Urinary bladder (tissue), 3 donors: ENCODE measurements at regions not wholly inside any gene's neighbourhood (a gene's known extent, or its start where the extent isn't known, plus 50 kb on each side); places are given as distances from the start of the nearest gene placed in this dataset.

ENCODE experiments used
- DNase-seq: peaks from one replicate; pipeline ENCODE4 v3.0.0-alpha.2; 2015; ENCODE audit errors: extremely low spot score
- H3K27ac ChIP-seq: one replicate; pipeline ENCODE4 v1.5.1; 2013; ENCODE audit warnings: low read depth, mild to moderate bottlenecking, moderate library complexity
- H3K36me3 ChIP-seq: one replicate; pipeline ENCODE4 v1.6.1; 2013; ENCODE audit warnings: mild to moderate bottlenecking, moderate library complexity; ENCODE audit not compliant: insufficient read depth
- H3K4me1 ChIP-seq: one replicate; pipeline ENCODE4 v1.6.1; 2013; ENCODE audit warnings: mild to moderate bottlenecking, moderate library complexity; ENCODE audit not compliant: insufficient read depth
- H3K4me3 ChIP-seq: one replicate; pipeline ENCODE4 v1.5.1; 2013; ENCODE audit warnings: low read depth, low read length
- WGBS: extraction: QIAGEN DNeasy Blood & Tissue Kit; methylation state at CpG from one replicate; pipeline ENCODE4 v1.1.7; 2013; 5-methylcytosine and 5-hydroxymethylcytosine counted together
- donor health status: healthy with polysubstance abuse.
- donor health status: healthy.

DNA sequence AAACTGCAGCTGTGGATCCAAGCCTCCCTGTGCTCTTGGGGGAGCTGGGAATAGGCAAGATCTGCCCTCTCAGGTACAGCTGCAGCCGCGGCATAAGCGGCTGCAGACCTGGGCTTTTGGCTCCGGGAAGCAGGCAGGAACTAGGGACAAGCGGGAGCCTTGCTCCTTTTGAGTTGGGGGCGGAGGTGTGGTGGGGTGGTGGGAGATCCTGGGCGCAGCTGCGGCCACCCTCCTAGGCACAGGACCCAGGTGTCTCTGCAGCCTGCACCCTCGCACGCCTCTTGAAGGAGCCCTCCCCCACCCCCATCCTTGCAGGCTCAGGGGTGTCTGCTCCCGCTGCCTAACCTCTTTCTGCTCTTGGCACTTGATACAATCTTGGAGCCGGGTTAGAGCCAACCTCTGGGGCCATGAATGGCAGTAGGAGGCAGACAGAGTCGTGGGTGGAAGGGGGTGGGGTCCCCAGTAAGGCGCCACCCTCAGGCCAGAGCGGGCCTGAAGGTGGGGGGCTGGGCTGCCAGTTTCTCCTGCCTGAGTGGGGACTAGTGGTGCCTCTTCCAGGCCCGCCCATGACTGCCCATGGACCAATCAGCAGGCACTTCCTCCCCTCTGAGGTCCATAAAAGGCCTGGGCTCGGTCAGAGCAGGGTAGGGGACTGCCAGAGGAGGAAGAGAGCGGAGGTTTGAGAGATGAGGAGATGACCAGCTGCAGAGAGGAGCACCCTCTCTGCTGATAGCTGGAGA, 267.6 kb upstream of the TNC start:
- no peak for DNase-seq
- Histone ChIP-seq H3K4me3 (no peak overlapping the region), H3K4me1 (no peaks in the 10 kb centered on the region), H3K36me3 (no peaks in the 10 kb centered on the region), H3K27ac (no peak overlapping the region)
- WGBS = 90% methylated on average over 18 of the region's 18 CpGs

- no peak for DNase-seq
- Histone ChIP-seq H3K36me3 (no peaks in the 10 kb centered on the region), H3K27ac (no peak overlapping the region), H3K4me1 (no peaks in the 10 kb centered on the region), H3K4me3 (no peak overlapping the region)
- 17% methylated on average over 2 of the region's 2 CpGs for WGBS
Measured at GRCh38 chr9:115386963-115387770, 269.2 kb upstream of the TNC start.

- 84% methylated on average over 4 of the region's 4 CpGs for WGBS
- Histone ChIP-seq H3K36me3 (no peaks in the 10 kb centered on the region), H3K4me3 (no peak overlapping the region), H3K27ac (no peak overlapping the region), H3K4me1 (no peaks in the 10 kb centered on the region)
- peak; percentile 29 for DNase-seq
Measured at GRCh38 chr9:115391168-115391825, 273.3 kb upstream of the TNC start.

DNA sequence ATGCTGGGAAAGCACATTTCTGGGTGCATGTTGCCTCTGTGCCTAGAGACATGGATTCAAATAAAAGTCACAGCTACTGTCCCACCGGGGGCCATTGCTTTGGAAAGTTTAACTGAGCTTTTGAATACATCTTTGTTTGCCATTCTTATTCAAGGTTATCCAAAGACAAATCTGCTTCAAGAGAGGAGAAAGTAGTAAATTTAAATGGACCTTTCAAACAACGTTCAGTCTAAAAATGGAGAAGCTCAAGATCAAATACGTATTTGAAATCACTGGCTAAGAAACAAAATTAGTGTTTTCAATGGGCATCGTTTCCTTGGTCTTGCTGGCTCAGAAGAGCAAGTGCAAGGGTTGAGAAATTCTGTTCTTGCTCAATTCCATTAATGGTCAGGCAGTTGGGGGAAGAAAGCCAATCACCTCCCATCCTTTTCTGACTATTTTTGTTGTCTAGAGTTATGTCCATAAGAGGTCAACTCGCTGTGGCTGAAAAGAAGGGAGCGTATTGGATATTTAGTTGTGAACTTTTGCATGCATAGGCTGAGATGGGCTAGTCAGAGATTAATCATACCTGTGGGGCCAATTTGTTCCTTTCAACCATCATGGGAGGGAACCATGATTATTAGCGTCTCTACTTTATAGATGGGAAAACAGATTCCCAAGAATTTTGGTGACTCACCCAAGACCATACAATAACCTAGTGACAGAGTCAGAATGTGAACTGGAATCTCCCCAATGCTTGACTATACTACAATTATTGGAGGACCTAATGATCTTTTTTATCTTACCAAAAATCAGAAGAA, 276.2 kb upstream of the TNC start:
- no peak overlapping the region for H3K27ac ChIP-seq
- H3K4me3 ChIP-seq = no peak overlapping the region
- DNase-seq = no peak
- no peaks in the 10 kb centered on the region for H3K36me3 ChIP-seq
- H3K4me1 ChIP-seq = no peaks in the 10 kb centered on the region
- 86% methylated on average over 7 of the region's 7 CpGs for WGBS

DNA sequence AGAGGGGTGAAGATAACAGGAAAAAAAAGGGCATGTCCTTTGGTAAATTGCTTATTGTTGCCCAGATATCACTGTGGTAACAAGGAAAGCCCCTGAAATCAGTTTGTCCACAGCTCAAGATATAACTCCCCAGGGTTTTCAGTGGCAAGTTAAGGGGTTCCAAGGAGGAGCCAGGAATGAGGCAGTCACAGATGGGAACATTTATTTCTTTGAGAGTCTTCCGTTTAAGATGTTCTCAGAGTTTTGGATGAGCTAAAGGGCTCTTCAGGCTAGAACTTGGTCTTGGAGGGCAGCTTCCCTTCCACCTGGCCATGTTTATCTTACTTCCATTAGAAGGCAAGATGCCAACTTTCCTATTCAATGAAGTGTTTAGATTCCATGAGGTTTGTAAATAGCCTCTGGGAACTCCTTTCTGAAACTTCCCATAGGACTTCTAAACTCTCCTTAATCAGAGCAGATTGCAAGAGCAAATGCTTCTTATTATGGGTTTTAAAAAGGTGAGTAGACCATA, 277.6 kb upstream of the TNC start:
- no peaks in the 10 kb centered on the region for H3K36me3 ChIP-seq
- WGBS = 56% methylated on average over 1 of the region's 1 CpG
- no peaks in the 10 kb centered on the region for H3K4me1 ChIP-seq
- DNase-seq = no peak
- peak overlapping the region; percentile 0 for H3K27ac ChIP-seq
- no peak overlapping the region for H3K4me3 ChIP-seq

DNA sequence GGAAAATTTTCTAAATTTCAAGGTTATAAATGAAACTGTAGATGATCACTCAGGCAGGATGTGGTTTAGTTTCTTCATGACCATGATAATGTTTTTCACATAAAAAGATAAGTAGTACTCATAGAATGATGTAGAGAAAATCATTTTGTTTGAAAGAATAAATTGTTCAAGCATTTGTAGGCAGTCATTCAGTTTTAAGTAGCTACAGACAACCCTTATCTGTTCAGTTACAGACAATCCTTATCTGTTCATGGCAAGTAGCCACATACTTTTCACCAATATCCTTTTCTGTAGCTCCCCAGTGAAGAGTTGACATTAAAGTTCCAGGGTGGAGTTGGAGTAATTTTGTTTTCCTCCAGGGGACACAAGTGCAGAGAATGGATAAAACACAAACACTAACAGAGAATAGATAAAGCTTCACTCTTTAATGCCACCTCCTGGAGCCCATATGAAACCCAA, 278.1 kb upstream of the TNC start:
- H3K4me3 ChIP-seq = no peak overlapping the region
- H3K27ac ChIP-seq = no peak overlapping the region
- DNase-seq = no peak
- no peaks in the 10 kb centered on the region for H3K4me1 ChIP-seq
- no peaks in the 10 kb centered on the region for H3K36me3 ChIP-seq

GRCh38 chr9:115397591-115398312, 279.8 kb upstream of the TNC start:
- no peaks in the 10 kb centered on the region for H3K4me1 ChIP-seq
- no peak for DNase-seq
- H3K4me3 ChIP-seq = no peak overlapping the region
- WGBS = 96% methylated on average over 4 of the region's 4 CpGs
- no peak overlapping the region for H3K27ac ChIP-seq
- H3K36me3 ChIP-seq = no peaks in the 10 kb centered on the region

GRCh38 chr9:115398313-115398650, 280.3 kb upstream of the TNC start:
- H3K27ac ChIP-seq = no peak overlapping the region
- no peak overlapping the region for H3K4me3 ChIP-seq
- no peaks in the 10 kb centered on the region for H3K4me1 ChIP-seq
- H3K36me3 ChIP-seq = no peaks in the 10 kb centered on the region
- WGBS = 82% methylated on average over 3 of the region's 3 CpGs
- DNase-seq = no peak

- H3K27ac ChIP-seq = no peak overlapping the region
- H3K4me1 ChIP-seq = no peaks in the 10 kb centered on the region
- no peaks in the 10 kb centered on the region for H3K36me3 ChIP-seq
- WGBS = 72% methylated on average over 1 of the region's 1 CpG
- no peak overlapping the region for H3K4me3 ChIP-seq
- no peak for DNase-seq
Measured at GRCh38 chr9:115398996-115399395, 281.0 kb upstream of the TNC start.

DNA sequence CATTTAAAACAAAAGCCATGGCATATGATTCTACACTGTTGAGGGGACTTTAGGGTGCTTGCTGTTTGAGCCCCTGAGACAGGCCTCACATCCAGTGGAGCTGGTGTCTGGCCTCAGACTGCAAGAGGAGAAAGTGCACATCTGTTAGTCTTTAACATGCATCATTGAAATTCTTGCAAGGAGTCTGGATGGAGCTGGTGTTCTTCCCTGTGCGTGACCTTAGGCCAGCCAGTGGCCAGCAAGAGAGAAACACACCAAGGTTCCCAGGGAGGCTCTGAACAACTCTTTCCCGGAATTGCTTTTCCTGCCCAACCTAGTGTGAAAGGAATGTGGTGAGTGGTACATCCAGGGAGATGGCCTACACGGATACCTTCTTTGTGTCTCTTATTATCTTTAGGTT, 282.8 kb upstream of the TNC start:
- Histone ChIP-seq H3K27ac (no peak overlapping the region), H3K36me3 (no peaks in the 10 kb centered on the region), H3K4me1 (no peaks in the 10 kb centered on the region), H3K4me3 (no peak overlapping the region)
- WGBS = 80% methylated on average over 3 of the region's 3 CpGs
- DNase-seq = no peak

DNA sequence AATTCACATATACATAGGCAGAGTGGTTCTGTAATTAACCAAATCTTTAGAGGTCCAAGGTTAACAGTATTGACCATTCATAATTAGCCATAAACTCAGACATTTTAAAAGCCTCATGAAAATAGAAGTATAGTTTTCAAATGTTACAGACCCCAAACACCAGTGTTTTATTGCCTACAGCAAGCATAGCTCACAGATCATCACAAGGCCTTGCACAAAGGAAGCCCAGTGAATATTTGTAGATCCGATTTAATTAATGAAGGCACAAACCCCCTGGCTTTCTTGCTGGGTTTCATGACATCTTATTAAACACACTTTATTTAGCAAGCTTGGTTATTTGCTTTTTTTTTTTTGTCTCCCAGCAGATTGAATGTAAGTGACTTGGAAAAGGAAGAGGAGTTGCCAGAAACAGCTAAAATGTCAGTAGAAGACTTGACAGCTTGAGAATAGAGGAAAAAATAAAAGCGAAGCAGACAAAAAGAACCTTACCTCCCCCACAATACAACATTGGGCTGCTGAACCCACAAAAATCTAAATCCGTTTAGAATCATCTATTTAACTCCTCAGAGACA, 283.9 kb upstream of the TNC start:
- no peaks in the 10 kb centered on the region for H3K36me3 ChIP-seq
- 76% methylated on average over 3 of the region's 3 CpGs for WGBS
- no peak overlapping the region for H3K4me3 ChIP-seq
- H3K4me1 ChIP-seq = no peaks in the 10 kb centered on the region
- H3K27ac ChIP-seq = no peak overlapping the region
- no peak for DNase-seq

DNA sequence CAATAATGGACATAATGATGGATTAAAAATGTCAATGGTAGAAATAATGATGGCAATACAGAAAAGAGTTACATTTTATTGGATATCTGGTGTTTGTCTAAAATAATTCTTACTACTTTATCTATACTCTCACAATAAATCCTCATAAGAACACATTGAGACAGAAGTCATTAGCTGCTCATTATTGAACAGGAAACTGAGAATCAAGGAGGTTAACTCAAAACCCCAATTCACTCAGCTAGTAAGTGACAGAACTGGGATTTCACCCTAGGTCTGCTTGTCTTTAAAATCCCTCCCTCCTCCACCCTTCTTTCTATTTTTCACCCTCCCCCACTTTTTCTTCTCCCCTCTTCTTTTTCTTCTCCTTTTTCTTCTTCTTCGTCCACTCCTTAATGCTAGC, 285.8 kb upstream of the TNC start:
- Histone ChIP-seq H3K27ac (no peak overlapping the region), H3K36me3 (no peaks in the 10 kb centered on the region), H3K4me3 (no peak overlapping the region), H3K4me1 (no peaks in the 10 kb centered on the region)
- DNase-seq = no peak
- 93% methylated on average over 1 of the region's 1 CpG for WGBS
